PC-9 (cell line): ENCODE measurements at regions not wholly inside any gene's neighbourhood (a gene's known extent, or its start where the extent isn't known, plus 50 kb on each side); places are given as distances from the start of the nearest gene placed in this dataset.

Experiments
- CTCF ChIP-seq: fragments of 200-600 bp; sonication (generic); conservative IDR thresholded peaks from 2 replicates; pipeline ENCODE4 v1.6.1; 2017; ENCODE audit warnings: mixed run types, antibody characterized with exemption, mild to moderate bottlenecking, moderate library complexity
- EZH2 ChIP-seq: fragments of 200-600 bp; sonication (generic); IDR thresholded peaks from 2 replicates; pipeline ENCODE4 v1.8.0; 2017; ENCODE audit warnings: antibody characterized with exemption, low read depth

DNA sequence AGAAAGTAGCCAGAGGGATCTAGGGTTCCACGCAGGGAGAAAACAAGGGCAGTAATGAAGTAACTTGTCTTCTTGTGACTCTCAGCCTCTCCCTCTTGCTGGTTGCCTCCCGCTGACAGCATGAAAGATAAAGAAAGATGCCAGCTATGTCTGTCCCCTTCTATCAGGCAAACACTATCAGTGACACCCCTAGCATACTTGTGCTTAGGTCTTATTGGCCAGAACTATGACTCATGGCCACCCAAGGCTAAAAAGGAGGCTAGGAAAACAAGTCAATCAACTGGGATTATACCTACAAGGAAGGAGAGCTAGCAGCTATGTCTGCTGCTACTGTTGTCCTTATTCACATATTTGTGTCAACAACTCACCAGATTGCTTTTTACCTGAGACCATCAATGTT, 206.8 kb upstream of the SOX4 start:
- TF ChIP-seq CTCF, result no peak
- TF ChIP-seq EZH2, result no peak
